ENCODE measurements at regions not wholly inside any gene's neighbourhood (a gene's known extent, or its start where the extent isn't known, plus 50 kb on each side); places are given as distances from the start of the nearest gene placed in this dataset.

DNA sequence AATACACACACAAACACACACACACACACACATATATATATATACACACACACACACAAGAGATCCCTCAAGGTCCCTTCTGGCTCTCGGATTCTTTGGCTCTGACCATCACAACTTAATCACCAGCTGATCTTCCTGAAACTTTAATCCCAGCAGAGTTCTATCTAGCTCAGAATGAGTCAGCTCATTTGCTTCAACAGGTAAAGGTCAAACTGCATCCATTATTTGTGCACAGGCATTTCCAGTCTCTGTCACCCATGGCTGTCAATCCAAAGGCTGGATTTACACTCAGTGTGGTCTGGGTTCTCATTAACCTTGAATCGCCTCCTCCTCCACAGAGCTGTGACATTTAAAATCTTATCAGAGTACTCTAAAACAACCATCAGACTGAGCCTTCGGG, 113.3 kb upstream of the TMPO start:
- no peak for DNase-seq (ENCODE audit: low spot score)

DNA sequence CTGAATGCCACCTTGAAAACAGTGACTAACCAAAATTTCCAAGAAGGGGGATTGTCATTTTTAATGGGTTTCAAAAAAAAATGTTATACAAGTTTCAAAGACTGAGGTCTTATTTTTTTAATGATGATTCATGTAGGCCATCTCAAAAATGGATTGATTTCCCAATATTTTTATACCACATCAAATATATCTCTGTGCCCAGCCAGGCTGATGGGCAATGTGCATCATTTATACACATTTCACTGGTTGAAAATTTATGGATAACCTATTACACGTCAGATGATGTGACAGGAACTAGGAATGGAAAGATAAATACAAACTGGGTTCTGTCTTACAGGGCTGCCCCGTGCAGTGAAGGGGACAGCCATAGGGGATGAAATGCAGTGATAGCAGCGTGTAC, 112.7 kb upstream of the TMPO start:
- no peak for DNase-seq (ENCODE audit: low spot score)

DNA sequence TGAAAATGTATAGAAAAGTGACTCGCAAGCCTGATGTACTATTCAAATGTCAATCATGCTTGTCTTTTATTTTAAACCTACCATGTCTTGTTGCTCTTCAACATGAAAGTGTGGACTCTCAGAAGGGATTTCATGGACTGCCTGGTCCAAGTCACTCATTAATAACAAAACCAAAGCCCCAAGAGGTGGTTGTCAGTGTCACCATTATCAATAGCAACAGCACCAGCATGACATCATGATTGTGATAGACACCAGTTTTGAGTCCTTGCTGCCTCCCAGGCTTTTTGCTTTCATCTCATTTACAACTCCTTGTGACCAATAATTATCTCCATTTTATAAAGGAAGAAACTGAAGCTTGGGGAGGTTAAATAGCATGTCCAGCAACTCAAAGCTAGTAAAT, 112.0 kb upstream of the TMPO start:
- DNase-seq (ENCODE audit: low spot score), result no peak

DNA sequence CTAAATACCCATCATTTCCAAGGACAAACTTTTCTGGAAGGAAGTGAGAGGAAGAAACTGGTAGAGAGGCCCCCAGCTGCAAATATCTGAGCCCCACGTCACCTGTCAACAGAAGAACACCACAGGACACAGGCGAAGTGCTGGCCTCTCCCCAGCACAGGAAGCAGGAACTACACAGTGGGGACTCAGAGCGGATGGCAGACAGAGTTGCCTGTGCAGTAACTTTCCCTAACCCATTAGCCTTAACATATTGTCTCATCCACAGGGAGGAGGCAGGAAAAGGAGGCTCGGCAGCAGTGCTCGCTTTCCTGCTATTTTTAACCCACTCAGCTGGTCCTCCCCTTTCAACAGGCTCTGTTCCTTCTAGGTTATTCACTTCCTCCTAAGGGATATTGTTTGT, 111.5 kb upstream of the TMPO start:
- no peak for DNase-seq (ENCODE audit: low spot score)

DNA sequence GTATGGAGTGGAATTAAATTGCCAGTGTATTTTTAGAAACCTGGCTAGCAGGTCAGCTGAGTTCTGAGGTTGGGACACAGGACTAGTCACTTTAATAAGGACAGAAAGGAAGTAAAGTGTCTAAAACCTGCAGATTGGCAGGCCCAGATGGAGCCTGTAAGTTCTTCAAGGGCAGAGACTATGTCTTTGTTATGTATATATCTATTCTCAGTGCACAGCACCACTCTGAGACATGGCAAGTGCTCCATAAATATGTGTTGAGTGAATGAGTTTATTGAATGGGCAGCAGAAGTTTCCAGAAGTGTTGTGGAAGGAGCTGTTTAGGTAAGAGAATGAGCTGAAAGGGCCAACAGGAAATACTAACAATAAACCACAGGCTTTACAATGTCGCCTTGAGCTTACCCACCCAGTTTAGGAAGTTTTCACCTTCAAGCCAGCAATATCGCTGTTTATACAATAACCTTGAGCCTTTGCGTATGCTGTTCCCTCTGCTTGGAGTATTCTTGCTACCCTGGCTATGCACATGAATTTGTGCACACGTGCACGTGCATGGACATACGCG, 109.5 kb upstream of the TMPO start:
- no peak for DNase-seq (ENCODE audit: low spot score)

DNA sequence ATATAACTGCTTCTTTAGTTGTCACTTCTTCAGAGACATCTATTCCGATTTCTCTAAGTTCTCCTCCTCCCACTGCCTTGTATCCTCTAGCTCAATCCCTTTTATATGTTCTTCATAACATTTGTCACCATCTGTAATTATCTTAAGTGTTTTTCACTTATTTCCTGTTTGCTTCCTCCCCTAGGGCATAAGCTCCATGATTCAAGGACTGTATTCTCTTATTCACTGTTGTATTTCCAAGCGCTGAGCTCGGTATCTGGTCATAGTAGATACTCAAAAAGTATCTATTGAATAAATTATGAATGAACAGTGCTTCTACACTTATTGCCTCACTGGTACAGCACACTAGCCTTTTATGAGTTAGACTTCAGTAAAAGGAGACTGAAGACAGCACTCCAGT, 109.0 kb upstream of the TMPO start:
- DNase-seq (ENCODE audit: low spot score), result no peak

DNA sequence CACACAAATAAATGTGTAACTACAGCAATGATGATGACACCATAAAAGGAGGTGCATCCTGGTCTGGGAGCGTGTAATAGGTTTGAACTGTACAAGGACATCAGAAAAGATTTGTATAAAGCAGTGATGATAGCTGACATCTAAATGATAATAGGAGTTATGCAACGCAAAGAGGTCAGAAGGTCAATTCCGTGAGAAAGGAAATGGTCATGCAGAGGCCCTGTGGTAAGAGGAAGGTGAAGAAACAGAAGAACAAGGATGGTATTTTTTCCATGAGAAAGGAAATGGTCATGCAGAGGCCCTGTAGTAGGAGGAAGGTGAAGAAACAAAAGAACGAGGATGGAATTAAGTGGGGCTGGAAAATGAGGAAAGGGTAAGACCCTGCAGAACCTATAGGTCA, 106.7 kb upstream of the TMPO start:
- no peak for DNase-seq (ENCODE audit: low spot score)

DNA sequence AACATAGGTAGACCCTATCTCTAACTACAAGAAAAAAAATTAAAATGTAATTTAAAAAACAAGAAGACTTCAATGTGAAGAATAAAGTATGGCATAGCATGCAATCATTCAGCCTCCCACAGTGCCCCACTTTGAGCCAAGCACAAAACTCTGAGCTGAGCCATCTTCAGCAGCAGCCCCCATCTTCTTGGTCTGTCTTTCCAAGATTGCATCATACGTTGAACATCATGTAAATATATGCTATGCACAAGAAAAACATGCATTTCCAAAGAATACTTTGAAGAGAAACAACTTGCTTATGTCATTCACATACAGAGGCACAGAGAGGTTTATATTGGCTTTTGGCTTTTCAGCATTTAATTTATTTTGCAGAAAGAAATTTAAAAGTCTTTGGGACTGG, 105.8 kb upstream of the TMPO start:
- no peak for DNase-seq (ENCODE audit: low spot score)

DNA sequence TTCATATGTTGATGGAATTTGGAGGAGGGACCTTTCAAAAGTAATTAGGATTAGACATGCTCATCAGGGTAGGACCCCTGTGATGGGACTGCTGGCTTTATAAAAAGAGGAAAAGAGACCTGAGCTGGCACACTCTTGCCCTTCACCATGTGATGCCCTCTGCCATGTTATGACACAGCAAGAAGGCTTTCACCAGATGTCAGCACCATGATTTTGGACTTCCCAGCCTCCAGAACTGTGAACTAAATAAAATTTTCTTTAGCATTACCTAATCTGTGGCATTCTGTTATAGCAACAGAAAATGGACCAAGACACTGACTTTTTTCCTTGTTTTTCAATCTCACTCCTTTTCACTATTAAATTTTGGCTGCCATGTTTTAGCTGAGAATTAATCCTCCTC, 105.0 kb upstream of the TMPO start:
- DNase-seq (ENCODE audit: low spot score), result no peak

DNA sequence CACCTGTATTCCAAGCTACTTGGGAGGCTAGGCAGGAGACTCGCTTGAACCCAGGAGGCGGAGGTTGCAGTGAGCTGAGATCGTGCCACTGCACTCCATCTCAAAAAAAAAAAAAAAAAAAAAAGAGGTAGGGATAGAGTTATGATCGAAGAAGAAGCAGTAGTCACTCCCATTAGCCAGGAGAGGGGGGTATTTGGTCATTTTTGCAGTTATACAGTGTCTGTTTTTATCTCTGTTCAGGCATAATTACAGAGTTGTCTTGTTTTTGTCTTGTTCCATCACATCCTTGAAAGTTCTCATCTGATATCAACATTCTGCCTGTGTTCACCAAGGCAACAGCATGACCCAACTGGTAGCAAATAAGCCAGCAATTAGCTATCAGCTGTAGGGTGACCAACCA, 98.5 kb upstream of the TMPO start:
- no peak for DNase-seq (ENCODE audit: low spot score)

DNA sequence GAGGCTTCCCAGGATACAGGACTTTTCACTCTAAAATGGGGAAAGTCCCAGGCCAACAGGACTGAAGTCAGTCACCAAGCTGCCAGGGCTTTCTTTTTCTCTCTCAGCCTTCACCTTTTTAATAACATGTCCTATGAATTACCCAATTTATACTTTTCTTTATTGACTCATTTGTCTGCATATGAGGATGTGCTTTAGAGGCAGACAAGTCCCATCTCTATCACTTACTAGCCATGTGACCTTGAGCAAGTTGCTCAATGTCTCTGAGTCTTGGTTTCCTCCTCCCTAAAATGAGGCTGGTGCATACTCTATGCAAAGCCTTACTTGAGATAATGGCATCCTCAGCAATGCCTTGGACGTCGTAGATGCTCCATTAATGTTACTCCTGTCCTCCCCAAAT, 98.1 kb upstream of the TMPO start:
- no peak for DNase-seq (ENCODE audit: low spot score)

DNA sequence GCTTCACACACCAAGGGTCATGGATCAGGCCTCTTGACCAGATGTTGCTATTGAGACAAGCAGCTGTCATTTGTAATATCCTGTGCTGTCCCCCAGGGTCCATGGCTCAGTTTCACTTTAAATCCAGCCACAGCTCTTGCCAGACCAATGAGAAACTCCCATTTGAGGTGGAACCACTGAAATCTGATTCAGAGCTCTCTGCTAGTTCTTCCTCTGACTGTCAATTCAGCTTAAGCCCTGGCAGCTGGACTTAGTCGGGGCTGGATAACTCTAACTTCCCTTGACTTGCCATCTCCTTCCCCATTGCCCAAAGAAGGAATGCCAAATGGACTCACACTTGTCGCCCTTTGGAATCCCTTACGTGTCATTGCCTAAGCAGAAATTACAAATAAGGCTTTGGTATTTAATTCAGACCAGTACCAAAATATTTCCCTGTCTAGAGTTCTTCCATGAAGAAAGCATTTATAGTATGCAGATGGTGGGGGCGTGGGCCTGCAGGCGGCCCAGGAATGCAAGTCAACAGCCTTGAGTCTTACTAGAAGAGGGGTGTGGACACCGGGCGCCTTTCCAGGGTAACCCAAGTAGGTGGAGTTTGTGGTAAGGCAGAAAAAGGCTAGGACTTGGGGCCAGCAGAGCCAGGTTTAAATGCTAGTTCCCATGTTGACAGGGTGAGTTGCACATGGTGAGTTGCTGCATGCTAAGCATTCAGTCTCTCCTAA, 96.9 kb upstream of the TMPO start:
- no peak for DNase-seq (ENCODE audit: low spot score)

DNA sequence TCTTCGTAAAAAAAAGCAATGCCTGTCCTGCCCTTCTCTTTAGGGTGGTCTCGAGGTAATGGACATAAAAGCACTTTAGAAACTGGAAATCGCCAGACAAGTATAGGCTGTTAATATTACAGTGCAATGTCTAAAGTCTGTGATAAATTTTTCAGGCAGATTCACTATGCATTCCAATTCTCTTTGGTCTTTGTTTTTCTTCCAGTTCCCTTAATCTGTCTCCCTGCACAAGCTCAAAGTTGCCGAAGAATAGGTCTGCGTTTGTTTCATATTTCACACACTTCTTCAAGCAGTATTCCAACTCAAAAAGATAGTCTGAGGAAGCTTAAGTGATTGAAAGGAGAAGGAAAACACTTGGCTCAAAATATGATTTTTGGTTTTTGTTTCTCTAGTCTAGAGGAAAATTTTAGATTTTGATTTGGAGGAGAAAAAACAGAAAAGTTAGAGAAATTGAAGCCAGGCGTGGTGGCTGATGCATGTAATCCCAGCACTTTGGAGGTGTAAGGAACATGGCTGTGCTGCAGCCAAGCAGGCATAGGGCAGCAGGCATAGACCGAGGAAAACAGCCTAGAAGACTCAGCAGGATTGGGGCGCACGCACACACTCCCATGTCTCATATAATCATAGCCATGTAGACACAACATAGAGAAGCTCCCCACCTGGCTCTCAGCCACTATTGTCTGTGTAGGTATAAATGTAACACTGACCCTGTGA, 96.2 kb upstream of the TMPO start:
- DNase-seq (ENCODE audit: low spot score), result no peak

DNA sequence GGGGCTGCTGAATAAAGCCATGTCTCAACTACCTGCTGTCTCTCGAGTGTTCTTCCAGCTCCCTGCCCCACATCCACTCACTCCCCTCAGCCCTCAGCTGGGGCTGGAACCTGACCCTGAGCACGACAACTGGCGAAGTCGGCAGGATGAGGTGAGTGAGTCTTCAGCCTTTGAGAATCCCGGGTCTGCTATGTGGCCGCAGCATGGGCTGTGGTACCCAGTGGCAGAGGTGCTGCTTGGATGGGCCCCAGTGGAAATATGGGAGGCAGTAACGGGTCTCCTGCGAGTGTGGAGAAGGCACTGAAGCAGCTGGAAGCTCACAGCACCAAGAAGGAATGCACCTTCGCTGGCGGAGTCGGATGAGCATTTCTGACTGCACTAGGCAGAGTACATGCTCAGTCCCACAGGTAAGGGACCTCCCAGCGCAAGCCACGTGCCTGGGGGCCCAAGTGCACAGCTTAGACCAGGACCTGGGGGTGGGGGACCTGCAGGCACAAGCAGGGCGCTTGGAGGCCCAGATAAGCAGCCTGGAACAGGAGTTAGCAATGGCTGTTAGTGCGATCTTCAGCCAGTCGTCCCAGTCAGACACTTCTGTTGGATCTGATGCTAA, 95.5 kb upstream of the TMPO start:
- DNase-seq (ENCODE audit: low spot score), result no peak

DNA sequence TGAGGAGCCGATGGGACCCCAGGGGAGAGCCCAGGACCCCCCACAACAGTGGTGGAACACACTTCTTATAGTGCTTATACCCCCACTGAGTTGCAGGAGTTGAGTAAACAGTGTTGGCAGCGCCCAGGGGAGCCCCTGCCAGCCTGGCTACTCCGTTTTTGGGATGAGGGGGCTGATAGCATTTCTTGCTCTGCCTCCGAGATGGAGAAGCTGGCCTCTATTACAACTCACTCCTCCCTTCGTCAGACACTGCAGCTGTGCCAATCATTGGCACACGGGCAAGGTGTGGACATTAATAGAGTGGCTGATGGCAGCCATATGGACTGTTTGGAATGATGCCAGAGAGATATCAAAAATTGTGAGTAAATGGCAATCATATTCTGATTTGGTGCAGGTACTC, 94.9 kb upstream of the TMPO start:
- no peak for DNase-seq (ENCODE audit: low spot score)

DNA sequence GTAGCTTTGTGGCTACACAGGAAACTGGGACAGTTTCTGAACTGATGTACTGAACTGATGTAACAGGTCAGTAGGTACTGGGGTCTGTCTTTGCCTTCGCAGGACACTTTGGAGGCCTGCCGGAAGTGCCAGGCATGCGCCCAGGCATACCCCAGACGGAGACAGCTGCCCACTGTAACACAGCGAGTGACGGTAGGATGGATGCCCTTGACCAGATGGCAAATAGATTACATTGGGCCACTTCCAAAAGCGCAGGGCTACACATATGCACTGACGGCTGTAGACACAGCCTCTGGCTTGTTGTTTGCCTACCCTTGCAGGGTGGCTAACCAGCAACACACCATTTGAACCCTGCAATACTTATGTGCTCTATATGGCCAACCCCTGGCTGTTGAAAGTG, 94.1 kb upstream of the TMPO start:
- DNase-seq (ENCODE audit: low spot score), result no peak

DNA sequence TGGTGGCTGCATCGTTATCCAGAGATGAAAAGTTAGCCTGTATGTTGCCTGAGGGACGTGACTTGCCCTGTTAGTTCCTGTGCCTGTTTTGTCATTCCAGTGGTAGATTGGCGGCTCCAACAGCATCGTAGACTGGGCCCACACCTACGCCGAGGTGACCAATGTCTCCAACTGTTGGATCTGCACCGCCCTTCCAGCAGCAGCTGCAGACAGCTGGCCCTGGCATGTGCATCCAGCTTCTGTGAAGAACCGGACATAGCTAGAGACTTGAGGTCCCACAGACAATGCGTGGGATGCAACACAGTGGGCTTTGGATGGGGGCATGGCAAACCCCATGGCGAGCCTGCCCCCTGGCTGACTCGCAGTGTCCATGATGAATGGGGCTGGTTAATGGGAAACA, 93.0 kb upstream of the TMPO start:
- DNase-seq (ENCODE audit: low spot score), result no peak

DNA sequence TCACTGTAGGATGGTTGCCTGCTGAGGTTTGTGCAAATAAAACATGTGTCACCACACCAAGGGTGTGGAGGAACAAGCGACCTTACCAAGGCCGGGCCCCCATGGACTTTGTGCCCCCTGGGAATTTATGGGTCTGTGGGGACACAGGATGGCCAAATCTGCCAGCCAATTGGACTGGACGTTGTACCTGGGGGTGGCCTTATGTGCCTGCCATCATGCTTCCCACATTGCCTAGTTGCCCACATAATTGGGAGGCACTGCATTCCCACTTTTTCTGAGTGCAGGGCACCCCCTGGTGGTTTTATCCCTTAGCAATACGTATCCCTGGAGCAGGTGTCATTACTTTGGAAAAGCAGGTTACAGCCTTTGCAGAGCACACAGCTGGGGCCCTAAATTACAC, 92.6 kb upstream of the TMPO start:
- DNase-seq (ENCODE audit: low spot score), result no peak

DNA sequence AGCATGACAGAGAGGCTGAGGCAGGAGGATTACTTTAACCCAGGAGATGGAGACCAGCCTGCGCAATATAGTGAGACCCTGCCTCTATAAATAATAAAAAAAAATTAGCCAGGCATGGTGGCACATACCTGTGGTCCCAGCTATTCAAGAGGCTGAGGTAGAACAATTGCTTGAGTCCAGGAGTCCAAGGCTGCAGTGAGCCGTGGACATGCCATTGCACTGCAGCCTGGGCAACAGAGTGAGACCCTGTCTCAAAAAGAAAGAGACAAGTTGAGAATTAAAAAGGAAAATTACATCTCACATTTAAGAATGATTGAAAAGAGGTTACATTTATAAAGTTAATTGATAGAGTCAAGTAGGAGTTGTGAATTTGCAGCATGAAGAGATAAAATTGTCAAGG, 91.4 kb upstream of the TMPO start:
- DNase-seq (ENCODE audit: low spot score), result no peak

DNA sequence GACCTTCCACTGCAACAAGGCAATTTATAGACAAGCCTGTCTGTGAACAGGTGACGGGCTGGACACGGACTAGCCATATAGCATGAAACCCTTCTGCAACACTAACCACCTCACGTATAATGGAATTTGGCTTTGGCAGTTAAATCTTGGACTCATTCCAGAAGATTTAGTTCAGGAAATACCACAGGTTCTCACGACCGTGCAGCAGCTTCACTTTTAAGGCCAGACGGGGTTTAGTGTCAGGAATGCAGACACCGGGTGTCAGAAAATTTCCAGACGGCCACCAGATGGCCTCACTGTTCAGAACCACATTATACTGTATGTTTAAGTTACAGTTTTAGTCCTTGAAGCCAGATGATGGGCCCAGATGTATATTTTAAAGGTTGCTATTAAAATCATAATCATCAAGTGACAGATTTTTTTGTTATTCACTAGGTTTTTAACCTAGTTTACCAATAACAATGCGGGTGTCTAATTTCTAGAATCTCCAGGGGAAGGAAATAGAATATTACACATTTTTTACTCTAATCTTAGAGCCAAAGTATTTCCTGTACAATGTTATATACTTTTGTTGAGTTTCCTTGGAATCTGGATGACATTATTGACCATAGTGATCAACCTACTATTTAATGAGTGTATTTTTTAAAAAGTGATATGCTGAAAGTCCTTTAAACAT, 90.5 kb upstream of the TMPO start:
- DNase-seq (ENCODE audit: low spot score), result peak; percentile 53

DNA sequence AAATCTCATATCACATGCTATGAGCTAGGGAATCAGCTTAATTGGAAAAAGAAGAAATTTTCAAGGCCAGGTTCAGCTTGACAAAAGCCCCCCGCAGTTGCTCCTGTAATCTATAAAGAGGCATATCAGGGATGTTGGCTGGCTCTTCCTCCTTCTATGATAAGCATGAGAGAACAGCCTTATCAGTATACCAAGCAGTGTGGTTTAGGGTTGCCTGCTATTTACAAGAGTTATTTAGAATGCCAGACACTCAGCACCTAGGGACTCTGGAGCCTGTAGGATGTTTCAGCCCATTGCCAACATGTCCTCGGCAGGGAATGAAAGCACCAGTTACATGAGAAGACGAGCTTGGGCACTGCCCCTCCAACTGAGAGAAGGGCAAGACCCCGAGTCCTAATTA, 89.5 kb upstream of the TMPO start:
- no peak for DNase-seq (ENCODE audit: low spot score)

DNA sequence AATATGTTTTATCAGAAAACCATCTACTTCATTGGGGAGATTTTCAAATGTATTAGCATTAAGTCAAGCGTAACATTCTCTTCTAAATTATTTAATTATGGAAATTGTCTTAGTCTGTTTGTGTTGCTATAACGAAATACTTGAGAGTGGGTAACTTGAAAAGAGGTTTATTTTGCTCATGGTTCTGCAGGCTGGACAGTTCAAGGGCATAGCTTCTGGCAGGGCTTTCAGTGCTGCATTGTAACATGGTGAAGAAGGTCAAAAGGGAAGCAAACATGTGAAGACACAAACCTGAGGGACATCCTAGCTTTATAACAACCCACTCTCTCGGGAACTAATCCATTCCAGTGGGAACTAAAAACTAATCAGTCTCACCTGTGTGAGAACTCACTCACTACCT, 84.3 kb upstream of the TMPO start:
- no peak for DNase-seq (ENCODE audit: low spot score)

DNA sequence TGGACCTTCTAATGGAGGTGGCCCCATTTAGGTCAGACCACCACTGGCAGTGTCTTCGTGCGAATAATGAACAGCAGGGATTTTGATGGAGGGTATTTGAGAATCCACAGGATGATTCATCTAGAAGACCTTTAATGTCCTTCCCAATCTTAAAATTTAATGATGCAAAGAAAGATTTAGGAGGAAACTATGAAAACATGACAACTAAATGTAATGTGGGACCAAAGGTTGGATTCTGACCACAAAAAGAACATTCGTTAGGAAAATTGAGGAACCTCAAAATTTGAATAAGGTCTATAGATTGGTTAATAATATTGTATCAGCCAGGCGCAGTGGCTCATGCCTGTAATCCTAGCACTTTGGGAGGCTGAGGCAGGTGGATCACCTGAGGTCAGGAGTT, 78.2 kb upstream of the TMPO start:
- DNase-seq (ENCODE audit: low spot score), result no peak

All from activated CD4-positive, alpha-beta T cell treated with anti-CD3 and anti-CD28 coated beads, Interleukin-2, Interleukin-4, amounts not matched to agents 100 ng/mL and 50 ng/mL, durations not matched to agents 16 hours and 8 hours (primary cell).